ENCODE measurements at regions not wholly inside any gene's neighbourhood (a gene's known extent, or its start where the extent isn't known, plus 50 kb on each side); places are given as distances from the start of the nearest gene placed in this dataset.

DNA sequence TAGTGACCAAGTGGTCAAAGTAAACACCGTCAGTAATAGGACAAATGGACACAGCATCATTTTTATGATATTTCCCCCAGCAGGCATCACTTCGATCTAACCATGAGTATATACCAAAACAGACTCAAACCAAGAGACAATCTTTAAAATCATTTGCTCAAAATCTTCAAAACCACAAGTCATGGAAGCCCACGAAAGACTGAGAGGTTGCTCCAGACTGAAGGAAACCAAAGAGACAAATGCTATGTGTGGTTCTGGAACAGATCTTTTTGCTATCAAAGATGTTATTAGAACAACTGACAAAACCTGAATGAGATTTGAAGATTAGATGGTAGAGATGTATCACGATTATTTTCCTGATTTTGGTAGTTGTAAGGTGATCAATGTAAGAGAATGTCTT lies 197.7 kb downstream of the TBXT start:
- no peak for TF ChIP-seq POLR2AphosphoS5 (IDR thresholded peaks at IDR 0.05; ENCODE audit: borderline replicate concordance, low read depth, low read length)
- no peak for TF ChIP-seq EZH2 (IDR thresholded peaks at IDR 0.05)
- TF ChIP-seq FOXP2 (optimal IDR thresholded peaks at IDR 0.05; ENCODE audit: control extremely low read depth, extremely low read length, insufficient read depth): no peak
- no peak overlapping the region for H3K9ac ChIP-seq (ENCODE audit: insufficient read length)
- H3K36me3 ChIP-seq (ENCODE audit: insufficient read depth, low read length): no peaks in the 10 kb centered on the region
- no peak overlapping the region for H3K27ac ChIP-seq
- no peak for DNase-seq (ENCODE audit: low read depth, low spot score)
- no peak overlapping the region for H3K4me3 ChIP-seq
- H3K9me3 ChIP-seq (ENCODE audit: low read depth, low read length): no peaks in the 10 kb centered on the region

DNA sequence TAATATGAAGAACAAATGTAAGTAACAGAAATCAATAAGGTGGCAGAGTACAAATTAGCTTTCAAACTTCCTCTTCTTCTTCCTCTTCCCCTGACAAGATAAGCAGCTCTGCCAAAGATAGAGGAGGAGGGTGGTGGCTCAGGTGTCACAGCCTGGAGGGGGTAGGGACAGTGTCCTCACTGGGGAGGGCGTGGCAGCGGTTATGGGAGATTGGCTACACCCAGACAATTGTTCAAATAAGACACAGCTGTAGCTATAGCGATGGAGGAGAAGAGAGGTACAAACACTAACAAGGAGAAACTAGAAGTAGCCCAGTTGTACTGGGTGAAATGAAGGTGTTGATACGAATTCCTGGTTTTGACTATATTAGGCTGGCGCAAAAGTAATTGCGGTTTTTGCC lies 198.5 kb downstream of the TBXT start:
- Histone ChIP-seq H3K9me3 (ENCODE audit: low read depth, low read length) (no peaks in the 10 kb centered on the region), H3K27ac (no peak overlapping the region), H3K9ac (ENCODE audit: insufficient read length) (no peak overlapping the region), H3K4me3 (no peak overlapping the region), H3K36me3 (ENCODE audit: insufficient read depth, low read length) (no peaks in the 10 kb centered on the region)
- TF ChIP-seq POLR2AphosphoS5 (IDR thresholded peaks at IDR 0.05; ENCODE audit: borderline replicate concordance, low read depth, low read length) (no peak), EZH2 (IDR thresholded peaks at IDR 0.05) (no peak), FOXP2 (optimal IDR thresholded peaks at IDR 0.05; ENCODE audit: control extremely low read depth, extremely low read length, insufficient read depth) (no peak)
- no peak for DNase-seq (ENCODE audit: low read depth, low spot score)

GRCh38 chr6:165968408-165968807 lies 199.2 kb downstream of the TBXT start:
- no peak overlapping the region for H3K27ac ChIP-seq
- no peaks in the 10 kb centered on the region for H3K36me3 ChIP-seq (ENCODE audit: insufficient read depth, low read length)
- DNase-seq (ENCODE audit: low read depth, low spot score): no peak
- no peak overlapping the region for H3K4me3 ChIP-seq
- no peaks in the 10 kb centered on the region for H3K9me3 ChIP-seq (ENCODE audit: low read depth, low read length)
- TF ChIP-seq POLR2AphosphoS5 (IDR thresholded peaks at IDR 0.05; ENCODE audit: borderline replicate concordance, low read depth, low read length) (no peak), EZH2 (IDR thresholded peaks at IDR 0.05) (no peak), FOXP2 (optimal IDR thresholded peaks at IDR 0.05; ENCODE audit: control extremely low read depth, extremely low read length, insufficient read depth) (no peak)
- no peak overlapping the region for H3K9ac ChIP-seq (ENCODE audit: insufficient read length)

- TF ChIP-seq POLR2AphosphoS5 (IDR thresholded peaks at IDR 0.05; ENCODE audit: borderline replicate concordance, low read depth, low read length): no peak
- TF ChIP-seq FOXP2 (optimal IDR thresholded peaks at IDR 0.05; ENCODE audit: control extremely low read depth, extremely low read length, insufficient read depth): no peak
- TF ChIP-seq EZH2 (IDR thresholded peaks at IDR 0.05): no peak
- no peak overlapping the region for H3K9ac ChIP-seq (ENCODE audit: insufficient read length)
- H3K9me3 ChIP-seq (ENCODE audit: low read depth, low read length): no peaks in the 10 kb centered on the region
- no peaks in the 10 kb centered on the region for H3K36me3 ChIP-seq (ENCODE audit: insufficient read depth, low read length)
- no peak for DNase-seq (ENCODE audit: low read depth, low spot score)
- no peak overlapping the region for H3K4me3 ChIP-seq
- H3K27ac ChIP-seq: no peak overlapping the region
These were observed 199.7 kb downstream of the TBXT start for GRCh38 chr6:165967810-165968407.

DNA sequence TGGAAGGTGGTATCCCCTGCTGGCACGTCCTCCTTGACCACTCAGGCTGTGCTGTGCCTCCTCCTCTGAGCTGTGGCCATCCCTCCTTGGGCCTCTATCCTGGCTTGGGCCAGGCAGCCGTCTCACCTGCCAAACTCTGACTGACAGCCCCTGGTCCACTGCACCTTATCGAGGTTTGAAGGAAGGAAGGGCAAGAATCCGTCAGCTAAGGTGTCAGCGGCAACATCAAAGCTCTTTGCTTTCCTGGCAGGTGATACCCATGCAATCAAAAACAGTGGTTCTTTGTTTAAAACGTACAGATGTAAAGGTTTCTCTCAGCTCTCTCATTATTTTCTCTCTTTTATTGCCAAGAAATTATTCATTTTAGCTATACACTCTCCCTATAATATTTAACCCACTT lies 203.9 kb downstream of the TBXT start:
- no peaks in the 10 kb centered on the region for H3K36me3 ChIP-seq (ENCODE audit: insufficient read depth, low read length)
- no peak overlapping the region for H3K9ac ChIP-seq (ENCODE audit: insufficient read length)
- no peak overlapping the region for H3K27ac ChIP-seq
- no peak overlapping the region for H3K4me3 ChIP-seq
- TF ChIP-seq POLR2AphosphoS5 (IDR thresholded peaks at IDR 0.05; ENCODE audit: borderline replicate concordance, low read depth, low read length): no peak
- no peak for TF ChIP-seq EZH2 (IDR thresholded peaks at IDR 0.05)
- no peak for TF ChIP-seq FOXP2 (optimal IDR thresholded peaks at IDR 0.05; ENCODE audit: control extremely low read depth, extremely low read length, insufficient read depth)
- H3K9me3 ChIP-seq (ENCODE audit: low read depth, low read length): no peaks in the 10 kb centered on the region
- DNase-seq (ENCODE audit: low read depth, low spot score): no peak

DNA sequence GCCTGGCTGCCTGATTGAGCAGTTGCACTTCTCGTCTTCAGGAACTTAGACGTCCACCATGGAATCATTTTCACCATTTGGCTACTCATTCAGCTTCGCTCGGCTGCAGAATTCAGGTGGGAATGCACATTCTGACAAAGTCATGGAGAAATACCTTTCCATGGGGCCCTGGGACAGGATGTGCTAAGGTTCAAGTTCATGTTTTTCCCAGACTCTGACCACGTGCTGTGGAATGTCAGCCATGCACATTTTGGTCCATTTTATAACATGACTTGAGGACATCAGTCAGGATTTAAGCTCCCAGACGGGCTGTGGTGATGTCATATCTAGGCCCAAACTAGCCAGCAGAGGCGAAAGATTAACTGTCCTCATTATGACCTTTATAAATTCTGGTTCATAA lies 205.3 kb downstream of the TBXT start:
- Histone ChIP-seq H3K9me3 (ENCODE audit: low read depth, low read length) (no peaks in the 10 kb centered on the region), H3K27ac (no peak overlapping the region), H3K36me3 (ENCODE audit: insufficient read depth, low read length) (no peaks in the 10 kb centered on the region), H3K4me3 (no peak overlapping the region), H3K9ac (ENCODE audit: insufficient read length) (no peak overlapping the region)
- TF ChIP-seq EZH2 (IDR thresholded peaks at IDR 0.05) (no peak), POLR2AphosphoS5 (IDR thresholded peaks at IDR 0.05; ENCODE audit: borderline replicate concordance, low read depth, low read length) (no peak), FOXP2 (optimal IDR thresholded peaks at IDR 0.05; ENCODE audit: control extremely low read depth, extremely low read length, insufficient read depth) (no peak)
- DNase-seq (ENCODE audit: low read depth, low spot score): no peak

GRCh38 chr6:165961233-165961632 lies 206.4 kb downstream of the TBXT start:
- no peak for DNase-seq (ENCODE audit: low read depth, low spot score)
- no peak overlapping the region for H3K27ac ChIP-seq
- H3K9ac ChIP-seq (ENCODE audit: insufficient read length): no peak overlapping the region
- no peaks in the 10 kb centered on the region for H3K9me3 ChIP-seq (ENCODE audit: low read depth, low read length)
- H3K36me3 ChIP-seq (ENCODE audit: insufficient read depth, low read length): no peaks in the 10 kb centered on the region
- TF ChIP-seq FOXP2 (optimal IDR thresholded peaks at IDR 0.05; ENCODE audit: control extremely low read depth, extremely low read length, insufficient read depth) (no peak), EZH2 (IDR thresholded peaks at IDR 0.05) (no peak), POLR2AphosphoS5 (IDR thresholded peaks at IDR 0.05; ENCODE audit: borderline replicate concordance, low read depth, low read length) (no peak)
- no peak overlapping the region for H3K4me3 ChIP-seq

DNA sequence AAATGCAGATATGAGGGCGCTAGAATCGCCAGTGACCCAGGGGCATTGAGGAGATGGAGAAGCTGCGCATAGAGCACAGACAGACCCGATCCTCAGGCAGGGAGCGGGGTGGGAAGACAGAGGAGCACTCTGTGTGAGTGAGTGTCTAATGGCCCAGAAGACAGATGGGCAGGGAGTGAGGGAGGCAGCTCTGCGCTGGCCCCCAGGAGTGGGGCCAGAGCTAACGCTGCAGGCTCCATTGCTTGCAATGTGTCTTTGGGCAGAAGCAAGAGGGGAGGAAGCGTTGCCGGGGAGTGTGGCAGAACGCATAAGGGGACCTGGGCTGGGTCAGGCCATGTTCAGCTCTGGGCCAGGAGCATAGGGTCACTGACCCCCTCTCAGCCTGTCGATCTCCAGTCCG lies 207.0 kb downstream of the TBXT start:
- no peaks in the 10 kb centered on the region for H3K9me3 ChIP-seq (ENCODE audit: low read depth, low read length)
- no peak overlapping the region for H3K9ac ChIP-seq (ENCODE audit: insufficient read length)
- no peak for DNase-seq (ENCODE audit: low read depth, low spot score)
- H3K36me3 ChIP-seq (ENCODE audit: insufficient read depth, low read length): no peaks in the 10 kb centered on the region
- no peak overlapping the region for H3K4me3 ChIP-seq
- TF ChIP-seq EZH2 (IDR thresholded peaks at IDR 0.05): no peak
- no peak for TF ChIP-seq FOXP2 (optimal IDR thresholded peaks at IDR 0.05; ENCODE audit: control extremely low read depth, extremely low read length, insufficient read depth)
- TF ChIP-seq POLR2AphosphoS5 (IDR thresholded peaks at IDR 0.05; ENCODE audit: borderline replicate concordance, low read depth, low read length): no peak
- no peak overlapping the region for H3K27ac ChIP-seq

DNA sequence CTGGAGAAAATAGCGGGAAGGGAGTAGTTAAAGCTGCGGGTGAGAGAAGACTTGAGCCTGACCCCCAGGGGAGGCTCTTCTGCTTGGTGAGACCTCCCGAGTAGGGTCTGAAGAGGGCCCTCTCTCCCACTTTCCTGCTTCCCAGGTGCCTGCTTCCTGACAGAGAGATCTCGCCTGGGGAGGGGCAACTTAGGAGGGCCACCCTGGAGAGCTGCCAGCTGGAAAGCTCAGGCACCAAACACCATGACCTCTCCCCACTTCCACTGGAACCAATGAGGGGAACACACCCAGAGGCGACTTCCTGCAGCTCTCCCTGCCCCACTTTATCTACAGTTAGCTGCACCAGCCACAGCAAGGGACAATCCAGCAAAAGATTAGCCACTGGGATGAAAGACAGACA lies 208.0 kb downstream of the TBXT start:
- no peaks in the 10 kb centered on the region for H3K9me3 ChIP-seq (ENCODE audit: low read depth, low read length)
- no peak for TF ChIP-seq EZH2 (IDR thresholded peaks at IDR 0.05)
- TF ChIP-seq POLR2AphosphoS5 (IDR thresholded peaks at IDR 0.05; ENCODE audit: borderline replicate concordance, low read depth, low read length): no peak
- TF ChIP-seq FOXP2 (optimal IDR thresholded peaks at IDR 0.05; ENCODE audit: control extremely low read depth, extremely low read length, insufficient read depth): no peak

More for the DNA sequence above, 208.0 kb downstream of the TBXT start:
- Histone ChIP-seq H3K27ac (no peak overlapping the region), H3K36me3 (ENCODE audit: insufficient read depth, low read length) (no peaks in the 10 kb centered on the region), H3K4me3 (no peak overlapping the region), H3K9ac (ENCODE audit: insufficient read length) (no peak overlapping the region)
- DNase-seq (ENCODE audit: low read depth, low spot score): no peak

Measured in SK-N-MC (cell line).